Stimulated activated effector memory CD8-positive, alpha-beta T cell treated with anti-CD3 and anti-CD28 coated beads, Interleukin-12 subunit alpha, Interleukin-12 subunit beta, amount 100 ng/mL, for 72 hours (primary cell): ENCODE measurements at regions not wholly inside any gene's neighbourhood (a gene's known extent, or its start where the extent isn't known, plus 50 kb on each side); places are given as distances from the start of the nearest gene placed in this dataset.

Experiments used
- ATAC-seq: fragments of 150-1000 bp; cut with Tn5 transposase; 2 replicates; pipeline ENCODE4 v1.10.0; 2021
- DNase-seq, 2 donors: peaks; one replicate each; pipeline ENCODE4 v3.0.0; 2021 to 2022; ENCODE audit warnings: low spot score in 2 of 2
- H3K27ac Mint-ChIP-seq: one replicate; pipeline ENCODE4 v1.8.0; 2022; ENCODE audit warnings: mild to moderate bottlenecking, mixed read lengths
- H3K36me3 Mint-ChIP-seq: one replicate; pipeline ENCODE4 v1.8.0; 2022; ENCODE audit warnings: mild to moderate bottlenecking, mixed read lengths
- H3K4me1 Mint-ChIP-seq: one replicate; pipeline ENCODE4 v1.8.0; 2022; ENCODE audit warnings: mixed read lengths
- H3K4me3 Mint-ChIP-seq: one replicate; pipeline ENCODE4 v1.8.0; 2022; ENCODE audit warnings: mild to moderate bottlenecking, mixed read lengths
- H3K9me3 Mint-ChIP-seq: one replicate; pipeline ENCODE4 v1.8.0; 2022; ENCODE audit warnings: mixed read lengths

GRCh38 chr10:128563904-128564303 is 437.7 kb upstream of the MKI67 start:
- no peak overlapping the region for H3K4me3 Mint-ChIP-seq
- no peak for ATAC-seq

GRCh38 chr10:128566361-128566968 is 440.2 kb upstream of the MKI67 start:
- ATAC-seq (no peak), DNase-seq (no peak)
- H3K4me1 Mint-ChIP-seq, result no peaks in the 10 kb centered on the region
- H3K4me3 Mint-ChIP-seq, result no peak overlapping the region
- H3K27ac Mint-ChIP-seq, result no peak overlapping the region
- H3K36me3 Mint-ChIP-seq, result no peaks in the 10 kb centered on the region
- peaks cover 3% of the 10 kb centered on the region for H3K9me3 Mint-ChIP-seq

More at GRCh38 chr10:128563904-128564303, 437.7 kb upstream of the MKI67 start:
- Mint-ChIP-seq H3K36me3 (no peaks in the 10 kb centered on the region), H3K4me1 (no peaks in the 10 kb centered on the region), H3K9me3 (peaks cover 3% of the 10 kb centered on the region), H3K27ac (no peak overlapping the region)
- DNase-seq, result no peak

DNA sequence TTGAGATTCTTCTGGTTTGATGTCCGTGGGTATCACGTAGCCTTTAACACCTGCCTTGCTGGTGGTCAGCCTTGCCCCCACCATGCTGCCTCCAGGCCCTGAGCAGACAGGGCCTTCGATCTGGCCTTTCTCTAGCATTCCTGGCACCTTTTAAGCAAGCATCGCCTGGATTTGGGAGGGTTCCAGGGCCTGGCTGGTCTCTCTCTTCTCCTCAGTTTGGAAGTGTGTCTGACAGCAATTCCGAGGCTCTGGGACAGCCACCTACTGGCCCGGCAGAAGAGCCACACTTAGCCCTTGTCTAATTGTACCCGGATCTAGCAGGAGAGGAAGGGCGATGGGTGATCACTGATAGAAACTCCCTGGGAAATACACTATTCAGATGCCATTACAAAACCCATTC is 441.3 kb upstream of the MKI67 start:
- no peaks in the 10 kb centered on the region for H3K4me1 Mint-ChIP-seq
- no peaks in the 10 kb centered on the region for H3K36me3 Mint-ChIP-seq
- H3K4me3 Mint-ChIP-seq, result no peak overlapping the region
- no peaks in the 10 kb centered on the region for H3K9me3 Mint-ChIP-seq
- H3K27ac Mint-ChIP-seq, result no peak overlapping the region
- ATAC-seq, result no peak
- DNase-seq, result no peak

DNA sequence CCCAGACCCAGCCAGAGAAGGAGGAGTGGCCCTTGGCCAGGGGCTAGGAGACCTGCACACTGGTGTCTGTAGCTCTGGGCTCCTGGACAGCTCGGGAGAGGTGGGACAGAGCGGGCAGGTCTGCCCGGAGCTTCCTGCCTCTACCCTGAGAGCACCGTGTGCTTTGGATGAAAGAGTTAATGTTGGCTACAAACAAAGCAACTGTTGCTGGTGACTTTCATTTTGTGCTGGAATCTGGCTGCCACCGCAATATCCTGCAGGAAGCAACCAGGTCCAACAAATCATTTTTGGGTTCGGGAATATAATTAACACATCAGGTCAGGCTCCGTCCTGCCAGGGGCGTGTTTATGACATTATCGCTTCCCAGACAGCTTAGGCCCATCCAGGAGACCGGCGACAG is 441.8 kb upstream of the MKI67 start:
- no peaks in the 10 kb centered on the region for H3K9me3 Mint-ChIP-seq
- no peak overlapping the region for H3K27ac Mint-ChIP-seq
- H3K4me1 Mint-ChIP-seq, result no peaks in the 10 kb centered on the region
- ATAC-seq, result no peak
- no peak for DNase-seq
- H3K36me3 Mint-ChIP-seq, result no peaks in the 10 kb centered on the region
- H3K4me3 Mint-ChIP-seq, result no peak overlapping the region

DNA sequence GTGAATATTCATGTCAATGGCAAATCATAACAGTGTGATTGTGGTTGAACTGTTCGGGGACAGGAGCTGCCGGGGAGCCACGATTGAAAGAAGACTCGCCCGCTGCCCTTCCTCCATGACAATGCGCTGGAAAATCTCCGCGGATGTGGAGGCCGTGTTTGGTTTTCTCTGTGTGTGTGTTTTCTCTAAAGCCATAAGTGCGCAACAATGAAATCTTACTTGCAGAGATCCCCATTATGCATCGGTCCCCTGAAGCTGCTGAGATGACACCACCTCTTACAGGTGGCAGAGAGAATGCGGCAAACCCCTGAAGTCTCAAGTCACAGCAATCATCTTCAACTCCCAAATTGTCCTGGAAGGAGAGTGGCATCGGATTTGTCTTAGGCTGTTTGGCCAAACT is 442.3 kb upstream of the MKI67 start:
- DNase-seq, result no peak
- H3K9me3 Mint-ChIP-seq, result no peaks in the 10 kb centered on the region
- no peak overlapping the region for H3K4me3 Mint-ChIP-seq
- H3K36me3 Mint-ChIP-seq, result no peaks in the 10 kb centered on the region
- H3K4me1 Mint-ChIP-seq, result no peaks in the 10 kb centered on the region
- no peak for ATAC-seq
- H3K27ac Mint-ChIP-seq, result no peak overlapping the region

- ATAC-seq (no peak), DNase-seq (no peak)
- no peak overlapping the region for H3K27ac Mint-ChIP-seq
- no peaks in the 10 kb centered on the region for H3K4me1 Mint-ChIP-seq
- no peaks in the 10 kb centered on the region for H3K36me3 Mint-ChIP-seq
- no peaks in the 10 kb centered on the region for H3K9me3 Mint-ChIP-seq
- H3K4me3 Mint-ChIP-seq, result no peak overlapping the region
Measured at GRCh38 chr10:128568990-128569945, 443.0 kb upstream of the MKI67 start.

DNA sequence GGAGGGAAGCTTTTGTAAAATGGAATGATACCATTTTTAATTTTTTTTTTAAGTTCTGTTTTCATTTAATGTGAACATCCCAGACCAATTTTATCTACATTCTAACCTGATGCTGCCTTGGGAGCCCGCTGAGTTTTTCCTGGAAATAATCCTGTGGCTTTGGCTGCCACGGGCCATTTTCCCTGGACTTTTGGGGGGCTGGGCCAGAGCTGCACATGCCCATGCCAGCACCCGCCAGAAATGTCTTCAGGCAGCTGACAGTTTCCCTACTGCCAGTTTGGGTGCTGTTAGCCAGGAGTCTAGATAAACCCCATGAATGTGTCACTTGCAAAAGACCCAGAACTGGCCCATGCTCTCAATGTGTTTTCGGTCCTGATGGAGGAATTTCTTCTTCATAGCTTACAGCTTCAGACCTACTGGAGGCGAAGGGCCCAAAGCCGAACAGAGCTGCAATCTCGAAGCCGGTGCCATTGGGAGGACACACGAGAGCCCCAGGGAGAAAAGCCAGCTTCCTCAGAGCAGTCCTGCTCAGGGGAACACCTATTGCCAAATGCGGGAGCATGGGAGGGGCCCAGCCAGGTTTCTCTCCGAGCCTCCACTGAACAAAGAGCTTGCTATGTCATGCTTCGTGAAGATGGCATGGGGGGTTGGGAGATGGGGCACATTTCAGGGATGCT is 444.2 kb upstream of the MKI67 start:
- no peaks in the 10 kb centered on the region for H3K36me3 Mint-ChIP-seq
- H3K27ac Mint-ChIP-seq, result no peak overlapping the region
- H3K4me3 Mint-ChIP-seq, result no peak overlapping the region
- H3K4me1 Mint-ChIP-seq, result no peaks in the 10 kb centered on the region
- no peak for ATAC-seq
- H3K9me3 Mint-ChIP-seq, result no peaks in the 10 kb centered on the region
- no peak for DNase-seq

DNA sequence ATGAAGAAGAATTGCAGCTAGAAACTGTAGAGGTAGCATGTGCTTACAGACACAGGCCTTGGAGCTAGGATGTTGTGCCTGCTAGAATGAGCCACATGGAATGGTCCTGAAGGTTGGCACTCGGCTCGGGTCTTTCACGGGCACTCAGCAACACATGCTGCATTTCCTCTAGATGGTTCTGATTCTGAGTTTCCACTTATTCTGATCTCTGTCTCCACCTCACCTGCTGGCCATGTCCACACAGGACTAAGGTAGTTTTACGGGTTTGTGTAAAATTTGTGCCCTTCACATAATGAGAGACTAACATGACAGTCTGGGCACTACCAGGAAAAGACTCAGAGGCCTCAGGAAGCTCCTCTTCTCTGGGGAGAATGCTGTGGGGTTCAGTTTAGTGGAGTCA is 444.8 kb upstream of the MKI67 start:
- H3K27ac Mint-ChIP-seq, result no peak overlapping the region
- H3K36me3 Mint-ChIP-seq, result no peaks in the 10 kb centered on the region
- DNase-seq (no peak), ATAC-seq (no peak)
- no peak overlapping the region for H3K4me3 Mint-ChIP-seq
- no peaks in the 10 kb centered on the region for H3K4me1 Mint-ChIP-seq
- H3K9me3 Mint-ChIP-seq, result no peaks in the 10 kb centered on the region

DNA sequence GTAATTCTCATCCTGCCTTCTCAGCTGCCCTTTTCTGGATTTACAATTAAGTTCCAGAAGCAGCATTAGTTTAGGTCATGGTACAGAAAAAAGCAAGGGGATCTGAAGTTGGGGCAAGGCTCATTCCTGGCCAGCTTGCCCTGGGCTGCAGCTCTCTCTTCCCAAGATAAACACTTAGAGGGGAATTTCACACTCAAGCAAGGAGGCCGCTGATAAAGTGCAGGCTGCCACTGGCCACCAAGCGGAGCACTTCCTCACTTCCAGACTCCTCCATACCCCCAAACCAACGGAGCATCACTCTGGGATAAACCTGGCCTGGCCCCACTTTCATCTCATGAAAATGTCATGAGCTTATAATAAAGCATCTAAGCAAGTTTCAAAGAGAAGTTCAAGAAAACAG is 445.5 kb upstream of the MKI67 start:
- Mint-ChIP-seq H3K4me1 (no peaks in the 10 kb centered on the region), H3K9me3 (no peaks in the 10 kb centered on the region), H3K27ac (no peak overlapping the region), H3K4me3 (no peak overlapping the region), H3K36me3 (no peaks in the 10 kb centered on the region)
- DNase-seq, result no peak
- no peak for ATAC-seq

DNA sequence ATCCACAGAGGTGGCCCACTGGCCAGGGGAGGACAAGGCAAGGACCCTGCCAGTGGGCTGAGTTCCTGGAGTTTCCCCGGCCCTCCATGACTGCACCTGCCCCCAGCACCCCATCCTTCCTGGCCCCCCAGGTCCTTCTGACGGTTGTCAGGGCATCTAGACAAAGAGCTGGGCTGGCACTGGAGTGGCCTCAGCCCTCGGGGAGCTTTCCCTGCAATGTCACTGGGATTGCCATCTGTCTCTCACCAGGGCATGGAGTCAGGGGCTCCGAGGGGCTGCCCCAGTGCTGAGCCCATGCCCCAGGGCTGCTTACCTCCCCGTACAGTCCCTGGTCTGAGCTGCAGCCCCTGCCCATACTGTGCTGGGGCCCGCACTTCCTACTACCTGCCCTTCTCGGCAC is 446.5 kb upstream of the MKI67 start:
- no peaks in the 10 kb centered on the region for H3K36me3 Mint-ChIP-seq
- peak; percentile 31 for ATAC-seq
- no peak overlapping the region for H3K27ac Mint-ChIP-seq
- DNase-seq, result no peak
- H3K4me1 Mint-ChIP-seq, result no peaks in the 10 kb centered on the region
- no peaks in the 10 kb centered on the region for H3K9me3 Mint-ChIP-seq
- H3K4me3 Mint-ChIP-seq, result no peak overlapping the region

- ATAC-seq (no peak), DNase-seq (no peak)
- no peaks in the 10 kb centered on the region for H3K36me3 Mint-ChIP-seq
- no peak overlapping the region for H3K27ac Mint-ChIP-seq
- no peaks in the 10 kb centered on the region for H3K4me1 Mint-ChIP-seq
- no peak overlapping the region for H3K4me3 Mint-ChIP-seq
- no peaks in the 10 kb centered on the region for H3K9me3 Mint-ChIP-seq
Measured at GRCh38 chr10:128573281-128573845, 447.1 kb upstream of the MKI67 start.

GRCh38 chr10:128573986-128574385 is 447.8 kb upstream of the MKI67 start:
- H3K36me3 Mint-ChIP-seq, result no peaks in the 10 kb centered on the region
- H3K4me1 Mint-ChIP-seq, result no peaks in the 10 kb centered on the region
- H3K27ac Mint-ChIP-seq, result no peak overlapping the region
- H3K9me3 Mint-ChIP-seq, result no peaks in the 10 kb centered on the region
- ATAC-seq (no peak), DNase-seq (no peak)
- no peak overlapping the region for H3K4me3 Mint-ChIP-seq

DNA sequence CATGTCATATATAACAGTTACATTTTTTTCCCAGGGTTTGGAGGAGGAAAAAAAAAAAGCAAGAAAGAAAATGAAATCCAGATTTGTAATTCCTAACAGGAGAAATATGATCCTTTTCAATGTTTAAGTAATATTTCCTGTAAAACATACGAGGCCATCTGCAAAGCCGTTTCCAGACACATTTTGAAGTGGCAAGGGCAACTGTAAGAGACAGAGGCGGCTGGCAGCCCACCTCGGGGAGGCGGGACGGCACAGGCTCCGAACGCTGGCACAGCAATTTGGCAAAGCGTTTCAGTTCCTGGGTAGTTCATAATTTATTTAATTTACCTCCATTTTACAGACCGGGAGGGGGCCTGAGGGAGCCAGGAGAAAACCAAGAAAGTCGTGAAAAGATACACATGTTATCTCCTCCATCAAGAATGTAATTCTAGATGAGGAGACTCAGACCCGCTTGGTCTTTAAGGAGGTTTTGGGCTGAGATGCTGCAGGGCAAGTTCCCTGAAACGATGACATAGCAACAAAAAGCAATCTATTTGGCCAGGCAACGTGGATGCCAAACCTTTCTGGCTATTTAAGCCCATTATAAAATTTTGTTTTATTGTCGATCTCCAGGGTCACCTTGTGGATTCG is 448.5 kb upstream of the MKI67 start:
- no peaks in the 10 kb centered on the region for H3K4me1 Mint-ChIP-seq
- DNase-seq (no peak), ATAC-seq (no peak)
- no peak overlapping the region for H3K27ac Mint-ChIP-seq
- no peak overlapping the region for H3K4me3 Mint-ChIP-seq
- H3K36me3 Mint-ChIP-seq, result no peaks in the 10 kb centered on the region
- H3K9me3 Mint-ChIP-seq, result no peaks in the 10 kb centered on the region

- no peak for DNase-seq
- no peaks in the 10 kb centered on the region for H3K9me3 Mint-ChIP-seq
- no peaks in the 10 kb centered on the region for H3K4me1 Mint-ChIP-seq
- H3K36me3 Mint-ChIP-seq, result no peaks in the 10 kb centered on the region
- H3K4me3 Mint-ChIP-seq, result no peak overlapping the region
- H3K27ac Mint-ChIP-seq, result no peak overlapping the region
- no peak for ATAC-seq
Measured at GRCh38 chr10:128575761-128576160, 449.5 kb upstream of the MKI67 start.

DNA sequence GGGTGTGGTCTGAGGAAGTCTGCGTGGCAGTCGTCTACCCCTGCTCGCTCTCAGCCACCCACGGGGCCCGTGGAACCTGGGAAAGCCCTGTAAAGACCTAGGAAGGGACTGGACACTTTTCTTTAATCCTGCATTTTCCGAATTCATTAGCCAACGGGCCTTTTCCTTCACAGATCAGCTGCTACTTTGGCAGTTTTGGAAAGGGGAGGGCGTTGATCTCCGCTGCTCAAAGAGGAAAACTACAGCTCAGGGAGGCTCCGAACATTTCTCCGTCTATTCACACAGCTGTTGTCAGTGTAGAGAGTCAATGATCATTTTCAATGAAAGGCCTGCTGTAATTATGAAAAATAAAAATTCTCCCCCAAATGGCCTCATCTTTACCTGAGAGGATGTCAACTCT is 450.1 kb upstream of the MKI67 start:
- Mint-ChIP-seq H3K4me1 (no peaks in the 10 kb centered on the region), H3K27ac (no peak overlapping the region), H3K4me3 (no peak overlapping the region), H3K36me3 (no peaks in the 10 kb centered on the region), H3K9me3 (no peaks in the 10 kb centered on the region)
- DNase-seq (no peak), ATAC-seq (no peak)
